ENCODE measurements at regions not wholly inside any gene's neighbourhood (a gene's known extent, or its start where the extent isn't known, plus 50 kb on each side); places are given as distances from the start of the nearest gene placed in this dataset.

- 77% methylated on average over 10 of the region's 10 CpGs for WGBS
- no peak for DNase-seq (ENCODE audit: low spot score)
- Histone ChIP-seq H3K4me1 (ENCODE audit: control insufficient read depth in 4 of 4, insufficient read depth in 4 of 4, low read length in 3 of 4) (peaks cover 0 to 3% (median 0%) of the 10 kb centered on the region in 4 donors), H3K27me3 (ENCODE audit: control insufficient read depth in 4 of 4, insufficient read depth in 4 of 4, low read length in 3 of 4) (peaks cover 0 to 2% (median 0%) of the 10 kb centered on the region in 4 donors), H3K4me3 (ENCODE audit: low read depth in 1 of 3, low read length in 3 of 3) (no peak overlapping the region), H3K27ac (ENCODE audit: low read depth in 1 of 2, low read length in 2 of 2) (no peak overlapping the region), H3K9ac (ENCODE audit: low read depth in 1 of 2, low read length in 2 of 2) (no peak overlapping the region), H3K9me3 (ENCODE audit: control insufficient read depth in 4 of 4, low read length in 3 of 4) (peaks cover 0 to 10% (median 5%) of the 10 kb centered on the region in 4 donors), H3K36me3 (ENCODE audit: control insufficient read depth in 4 of 4, insufficient read depth in 3 of 4, low read depth in 1 of 4, low read length in 3 of 4) (no peaks in the 10 kb centered on the region)
- TF ChIP-seq JUND (IDR thresholded peaks at IDR 0.05) (no peak), TAF1 (conservative IDR thresholded peaks at IDR 0.05) (no peak), EGR1 (IDR thresholded peaks at IDR 0.05; ENCODE audit: low read depth in 2 of 2) (no peak), CTCF (IDR thresholded peaks at IDR 0.05; ENCODE audit: low read depth, low read length, missing input control) (no peak), FOXA2 (IDR thresholded peaks at IDR 0.05) (no peak), FOXA1 (IDR thresholded peaks at IDR 0.05) (no peak), ATF3 (IDR thresholded peaks at IDR 0.05) (no peak), YY1 (IDR thresholded peaks at IDR 0.05) (no peak), HNF4G (IDR thresholded peaks at IDR 0.05) (no peak), SP1 (IDR thresholded peaks at IDR 0.05) (no peak), HNF4A (conservative IDR thresholded peaks at IDR 0.05) (no peak), NR2F2 (IDR thresholded peaks at IDR 0.05) (no peak), GABPA (IDR thresholded peaks at IDR 0.05 in 1 of 2, conservative IDR thresholded peaks at IDR 0.05 in 1 of 2) (no peak), RAD21 (IDR thresholded peaks at IDR 0.05) (no peak), ZBTB33 (IDR thresholded peaks at IDR 0.05) (no peak), RXRA (IDR thresholded peaks at IDR 0.05) (no peak)
- TF ChIP-seq, protein P1, sequence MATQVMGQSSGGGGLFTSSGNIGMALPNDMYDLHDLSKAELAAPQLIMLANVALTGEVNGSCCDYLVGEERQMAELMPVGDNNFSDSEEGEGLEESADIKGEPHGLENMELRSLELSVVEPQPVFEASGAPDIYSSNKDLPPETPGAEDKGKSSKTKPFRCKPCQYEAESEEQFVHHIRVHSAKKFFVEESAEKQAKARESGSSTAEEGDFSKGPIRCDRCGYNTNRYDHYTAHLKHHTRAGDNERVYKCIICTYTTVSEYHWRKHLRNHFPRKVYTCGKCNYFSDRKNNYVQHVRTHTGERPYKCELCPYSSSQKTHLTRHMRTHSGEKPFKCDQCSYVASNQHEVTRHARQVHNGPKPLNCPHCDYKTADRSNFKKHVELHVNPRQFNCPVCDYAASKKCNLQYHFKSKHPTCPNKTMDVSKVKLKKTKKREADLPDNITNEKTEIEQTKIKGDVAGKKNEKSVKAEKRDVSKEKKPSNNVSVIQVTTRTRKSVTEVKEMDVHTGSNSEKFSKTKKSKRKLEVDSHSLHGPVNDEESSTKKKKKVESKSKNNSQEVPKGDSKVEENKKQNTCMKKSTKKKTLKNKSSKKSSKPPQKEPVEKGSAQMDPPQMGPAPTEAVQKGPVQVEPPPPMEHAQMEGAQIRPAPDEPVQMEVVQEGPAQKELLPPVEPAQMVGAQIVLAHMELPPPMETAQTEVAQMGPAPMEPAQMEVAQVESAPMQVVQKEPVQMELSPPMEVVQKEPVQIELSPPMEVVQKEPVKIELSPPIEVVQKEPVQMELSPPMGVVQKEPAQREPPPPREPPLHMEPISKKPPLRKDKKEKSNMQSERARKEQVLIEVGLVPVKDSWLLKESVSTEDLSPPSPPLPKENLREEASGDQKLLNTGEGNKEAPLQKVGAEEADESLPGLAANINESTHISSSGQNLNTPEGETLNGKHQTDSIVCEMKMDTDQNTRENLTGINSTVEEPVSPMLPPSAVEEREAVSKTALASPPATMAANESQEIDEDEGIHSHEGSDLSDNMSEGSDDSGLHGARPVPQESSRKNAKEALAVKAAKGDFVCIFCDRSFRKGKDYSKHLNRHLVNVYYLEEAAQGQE (IDR thresholded peaks at IDR 0.05) = no peak
- TF ChIP-seq, protein P2, sequence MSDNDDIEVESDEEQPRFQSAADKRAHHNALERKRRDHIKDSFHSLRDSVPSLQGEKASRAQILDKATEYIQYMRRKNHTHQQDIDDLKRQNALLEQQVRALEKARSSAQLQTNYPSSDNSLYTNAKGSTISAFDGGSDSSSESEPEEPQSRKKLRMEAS (IDR thresholded peaks at IDR 0.05) = no peak
Measured at GRCh38 chr2:238997137-238997390, 149.2 kb downstream of the TWIST2 start.
